ENCODE measurements at regions not wholly inside any gene's neighbourhood (a gene's known extent, or its start where the extent isn't known, plus 50 kb on each side); places are given as distances from the start of the nearest gene placed in this dataset.
"Not testable (repeated sequence)": the region's sequence is repeated elsewhere in the genome, so short reads cannot be mapped to it uniquely, and the experiment has no call there.

DNA sequence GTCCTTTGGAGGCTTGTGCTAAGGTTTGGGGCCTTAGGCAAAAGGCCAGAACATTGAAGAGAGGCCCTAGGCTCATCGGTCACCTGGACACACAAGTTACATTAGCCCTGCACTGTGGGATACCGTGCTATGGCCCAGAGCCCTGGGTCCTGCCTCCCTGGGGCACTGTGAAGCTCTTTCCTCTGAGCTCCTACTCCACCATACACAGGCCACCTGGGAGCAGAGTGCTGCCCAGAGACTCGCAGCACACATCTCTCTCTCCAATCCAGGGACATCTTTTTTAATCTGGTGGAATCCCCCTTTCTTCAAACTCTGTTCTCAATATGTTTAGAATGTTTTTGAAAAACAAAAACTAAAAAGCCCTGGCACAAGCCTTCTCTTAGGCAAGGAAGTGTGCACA, 314.2 kb upstream of the RGS6 start:
- intact Hi-C loops (cut with DNase I): no loop called here

DNA sequence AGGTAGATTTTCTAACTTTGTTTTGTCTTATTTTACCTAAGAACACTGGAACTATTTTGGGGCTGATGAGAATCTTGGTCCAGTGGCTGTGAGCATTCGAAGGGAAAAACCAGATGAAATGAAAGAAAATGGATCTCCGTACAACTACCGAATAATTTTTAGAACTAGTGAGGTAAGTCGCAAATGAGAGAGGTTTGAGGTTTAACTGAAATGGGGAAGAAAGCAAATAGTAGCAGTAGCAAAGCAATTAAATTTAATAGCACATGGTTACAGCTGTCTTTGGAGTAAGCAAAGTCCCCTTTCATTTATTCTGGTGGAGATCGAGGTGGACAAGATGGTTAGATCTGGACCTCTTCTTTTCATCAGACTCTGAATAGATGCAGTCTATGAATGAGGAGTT, 313.5 kb upstream of the RGS6 start:
- ATAC-seq (no peak), DNase-seq (no peak)
- intact Hi-C loops (cut with DNase I): no loop called here

More for the DNA sequence above, 314.2 kb upstream of the RGS6 start:
- no peak for DNase-seq
- no peak for ATAC-seq

DNA sequence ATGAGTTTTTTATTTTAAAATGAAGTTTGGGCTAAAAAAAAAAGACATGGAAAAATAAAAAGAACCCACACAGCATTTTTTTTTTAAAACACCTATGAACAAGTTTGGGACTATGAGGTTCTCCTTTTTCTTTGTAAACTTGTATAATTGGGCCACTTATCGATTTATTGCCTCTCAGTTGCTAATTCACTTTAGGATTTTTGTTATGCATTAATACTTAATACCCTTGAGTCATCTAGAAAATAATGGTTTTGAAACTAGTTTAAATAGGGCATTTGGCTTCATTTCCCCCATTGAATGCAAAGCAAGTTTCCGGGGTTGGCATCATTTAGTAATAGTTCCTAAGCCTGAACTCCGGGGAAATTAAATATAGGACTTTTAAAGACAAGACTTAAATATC, 312.8 kb upstream of the RGS6 start:
- DNase-seq (no peak), ATAC-seq (no peak)
- intact Hi-C loops (cut with DNase I): no loop called here

DNA sequence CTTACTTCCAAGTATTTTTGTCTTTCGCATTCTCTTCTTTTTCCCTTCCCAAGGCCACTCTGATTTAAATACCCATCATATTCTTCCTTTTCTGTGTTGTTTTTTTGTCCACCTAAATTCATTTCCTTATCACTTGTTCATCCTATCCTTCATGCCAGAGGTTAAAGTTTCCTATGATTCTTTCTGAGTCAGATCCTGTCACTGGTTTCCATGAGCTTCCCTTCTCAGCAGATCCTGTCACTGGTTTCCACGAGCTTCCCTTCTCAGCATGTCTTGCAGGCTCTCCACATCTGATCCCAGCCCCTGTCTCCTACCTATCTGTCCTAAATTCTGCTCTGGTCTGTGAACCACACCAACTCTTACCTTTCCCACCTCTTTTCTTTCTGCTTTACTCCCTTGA, 311.8 kb upstream of the RGS6 start:
- no peak for ATAC-seq
- intact Hi-C loops (cut with DNase I): no loop called here

DNA sequence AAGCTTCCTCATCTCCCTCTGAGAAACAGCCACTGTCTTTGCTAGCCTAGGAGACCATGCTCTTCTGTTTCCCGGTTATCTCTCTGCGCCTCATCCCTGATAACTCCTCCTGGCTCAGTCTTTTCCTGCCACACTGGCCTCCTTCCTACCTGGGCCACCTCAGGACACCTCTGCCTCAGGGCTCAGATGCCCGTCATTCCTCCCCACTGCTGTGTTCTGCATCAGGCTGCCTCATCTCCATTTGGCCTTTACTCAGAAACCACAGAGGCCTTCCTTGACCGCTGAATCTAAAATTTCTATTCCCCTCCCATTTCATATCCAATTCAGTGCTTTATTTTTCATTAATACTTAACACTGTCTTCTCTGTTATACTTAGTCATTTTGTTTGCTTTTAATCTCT, 311.0 kb upstream of the RGS6 start:
- no peak for DNase-seq
- ATAC-seq: no peak
- intact Hi-C loops (cut with DNase I): no loop called here

More for the DNA sequence above, 311.8 kb upstream of the RGS6 start:
- DNase-seq: no peak

DNA sequence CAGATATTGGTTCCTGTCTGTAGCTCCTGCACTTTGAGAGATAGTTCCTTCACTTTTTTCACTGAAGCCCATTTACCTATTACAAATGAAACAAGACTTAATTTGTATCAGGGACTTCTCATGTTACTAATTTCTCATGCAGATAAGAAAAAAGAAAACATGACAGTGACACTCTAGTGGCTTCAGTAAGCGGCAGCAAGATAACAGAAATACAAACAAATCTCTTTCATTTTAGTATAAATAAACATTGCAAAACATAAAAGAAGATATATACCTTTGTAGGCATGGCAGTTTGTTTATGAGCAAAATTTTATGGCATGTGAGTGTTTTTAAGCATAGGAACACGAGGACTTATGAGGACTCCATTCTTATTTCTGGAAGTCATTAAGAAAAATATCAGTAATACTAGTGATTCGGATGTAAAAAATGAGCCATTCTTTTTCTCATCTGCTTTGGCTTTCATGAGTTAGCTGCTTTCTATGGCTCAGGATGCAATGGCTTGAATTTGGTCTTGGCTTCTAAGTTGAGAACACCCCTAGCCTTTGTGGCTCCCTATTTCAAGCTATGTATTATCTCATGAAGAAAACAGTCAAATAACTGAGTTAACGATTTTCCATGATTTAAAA, 310.1 kb upstream of the RGS6 start:
- intact Hi-C loops (cut with DNase I): no loop called here
- ATAC-seq: no peak
- no peak for DNase-seq

DNA sequence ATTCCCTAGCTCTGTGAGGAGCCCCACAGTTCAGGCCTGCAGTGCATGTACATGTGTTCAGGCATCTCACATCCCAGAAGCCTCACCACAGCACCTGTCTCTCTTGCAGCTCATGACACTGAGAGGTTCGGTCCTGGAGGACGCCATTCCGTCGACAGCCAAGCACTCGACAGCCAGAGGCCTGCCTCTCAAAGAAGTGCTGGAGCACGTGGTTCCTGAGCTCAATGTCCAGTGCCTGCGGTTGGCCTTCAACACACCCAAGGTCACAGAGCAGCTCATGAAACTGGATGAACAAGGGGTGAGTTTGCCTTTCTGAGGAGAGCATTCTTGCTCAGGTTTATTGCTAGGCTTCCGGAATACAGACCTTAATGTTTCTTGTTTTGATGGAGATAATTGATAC, 308.3 kb upstream of the RGS6 start:
- ATAC-seq: no peak
- no peak for DNase-seq
- intact Hi-C loops (cut with DNase I): no loop called here

DNA sequence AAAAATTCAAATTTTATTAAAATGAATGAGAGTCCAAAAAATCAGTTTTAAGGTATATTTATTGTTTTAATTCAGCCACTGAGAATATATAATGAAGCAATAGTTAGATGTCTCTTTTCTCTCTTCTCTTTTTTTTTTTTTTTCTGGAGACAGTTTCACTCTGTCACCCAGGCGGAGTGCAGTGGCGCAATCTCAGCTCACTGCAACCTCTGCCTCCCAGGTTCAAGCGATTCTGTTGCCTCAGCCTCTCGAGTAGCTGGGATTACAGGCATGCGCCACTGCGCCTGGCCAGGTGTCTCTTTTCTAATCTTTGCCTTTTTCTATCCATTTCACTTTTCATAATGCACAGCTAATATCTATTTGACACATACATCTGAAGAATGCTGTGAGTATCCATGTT, 307.1 kb upstream of the RGS6 start:
- ATAC-seq: no peak
- intact Hi-C loops (cut with DNase I): no loop called here

DNA sequence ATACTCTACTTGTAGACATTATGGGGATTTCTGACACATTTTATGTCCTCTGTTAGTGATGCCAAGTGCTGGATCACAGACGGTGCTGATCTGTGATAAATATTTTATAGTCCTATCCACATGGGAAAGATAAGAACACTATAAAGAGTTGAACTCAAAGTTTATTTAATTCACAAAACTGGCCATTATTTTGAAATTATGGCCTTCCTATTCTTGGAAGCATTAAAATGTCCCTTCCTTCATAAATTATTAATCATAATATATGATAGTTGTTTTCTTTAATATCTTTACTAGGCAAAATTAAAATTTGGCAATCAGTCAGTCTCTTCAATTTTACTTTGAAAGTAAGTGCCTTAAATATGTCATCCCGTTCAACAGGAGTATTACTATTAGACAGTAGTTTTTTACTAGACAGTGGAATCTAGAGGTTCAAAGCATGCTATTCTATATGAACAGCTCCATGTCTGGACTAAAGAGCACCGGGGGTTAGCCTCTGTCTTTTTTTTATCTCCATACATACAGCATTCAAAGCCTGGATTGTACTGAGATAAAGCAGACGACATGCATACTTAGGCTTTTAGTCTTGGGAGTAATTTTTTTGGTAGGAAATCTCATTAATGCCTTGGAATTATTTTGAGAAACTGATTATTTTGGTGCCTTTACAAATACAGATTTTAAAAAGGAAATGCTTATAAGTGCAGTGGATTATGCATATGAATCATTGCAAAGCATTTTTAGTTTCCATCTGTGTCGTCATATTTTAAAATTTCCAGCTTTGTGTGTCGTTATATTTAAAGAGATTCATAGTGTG, 306.1 kb upstream of the RGS6 start:
- DNase-seq: no peak
- intact Hi-C loops (cut with DNase I): no loop called here
- ATAC-seq: no peak

More for the DNA sequence above, 307.1 kb upstream of the RGS6 start:
- no peak for DNase-seq

DNA sequence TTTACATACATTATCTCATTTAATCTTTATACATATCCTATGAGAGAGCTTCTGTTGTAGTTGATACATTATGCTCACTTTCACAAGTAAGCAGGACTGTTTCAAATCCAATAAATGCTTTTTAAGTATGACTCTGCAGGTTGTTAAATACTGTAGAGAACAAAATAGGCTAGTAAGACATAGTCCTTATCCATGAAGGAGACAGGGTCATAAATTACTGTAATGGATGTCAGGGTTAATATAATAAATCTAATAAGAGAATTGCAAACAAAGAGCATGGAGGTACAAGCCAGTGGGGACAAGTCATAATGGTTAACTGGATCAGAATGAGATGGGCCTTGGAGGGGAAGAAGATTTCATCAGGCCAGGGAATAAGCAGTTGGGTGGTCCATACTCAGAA, 303.8 kb upstream of the RGS6 start:
- DNase-seq: no peak
- intact Hi-C loops (cut with DNase I): no loop called here
- ATAC-seq: no peak

DNA sequence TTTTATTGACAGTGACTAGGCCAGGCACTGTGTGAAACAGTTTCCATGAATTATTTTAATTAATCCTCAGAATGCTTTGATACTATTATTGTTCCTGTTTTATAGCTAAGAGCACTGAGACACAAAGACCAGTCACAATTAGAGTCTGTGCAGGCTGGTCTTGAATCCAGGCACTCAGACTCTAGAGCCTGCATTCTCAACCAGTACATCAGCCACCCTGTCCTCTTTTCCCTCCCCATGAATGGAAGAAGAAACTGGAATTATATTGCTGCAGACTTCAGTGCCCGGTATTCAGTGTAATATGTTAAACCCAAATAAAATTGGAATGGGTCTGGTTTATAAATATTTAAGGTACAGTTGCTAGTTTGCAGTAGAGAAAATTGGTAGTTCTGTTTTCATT, 303.0 kb upstream of the RGS6 start:
- intact Hi-C loops (cut with DNase I): no loop called here
- ATAC-seq (no peak), DNase-seq (no peak)

DNA sequence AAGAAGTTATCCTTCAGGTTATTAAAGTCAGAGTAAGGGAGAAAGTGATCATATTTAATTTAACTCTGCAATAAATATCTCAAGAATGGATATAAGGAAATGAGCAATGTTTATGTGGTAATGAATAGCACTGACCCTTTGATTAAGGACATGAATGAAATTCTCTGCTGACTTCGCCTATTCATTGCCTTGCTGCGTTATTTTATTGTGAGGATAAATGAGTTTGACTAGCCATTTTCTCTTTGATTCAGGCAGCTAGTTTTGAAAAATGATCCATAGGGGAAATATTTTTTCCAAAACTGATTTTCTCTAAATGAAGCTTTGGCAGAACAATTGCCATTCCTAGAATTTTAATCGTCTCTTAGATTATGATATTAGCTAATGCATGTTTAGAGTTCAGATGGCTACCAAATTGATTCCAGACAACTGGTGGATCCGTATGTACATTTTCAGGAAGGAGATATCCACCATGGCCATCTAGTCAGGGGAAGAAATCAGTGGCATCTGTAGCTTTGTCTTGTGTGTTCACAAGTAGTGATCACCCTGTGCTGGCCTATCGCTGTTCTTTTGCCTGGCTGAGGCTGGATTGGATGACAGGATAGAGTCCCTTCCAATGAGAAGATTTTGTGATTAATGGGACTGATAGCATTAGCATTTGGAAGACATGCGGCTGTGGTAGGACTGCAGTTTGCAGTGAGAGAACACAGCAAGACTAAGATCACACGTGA, 302.3 kb upstream of the RGS6 start:
- intact Hi-C loops (cut with DNase I): no loop called here
- ATAC-seq (no peak), DNase-seq (no peak)

DNA sequence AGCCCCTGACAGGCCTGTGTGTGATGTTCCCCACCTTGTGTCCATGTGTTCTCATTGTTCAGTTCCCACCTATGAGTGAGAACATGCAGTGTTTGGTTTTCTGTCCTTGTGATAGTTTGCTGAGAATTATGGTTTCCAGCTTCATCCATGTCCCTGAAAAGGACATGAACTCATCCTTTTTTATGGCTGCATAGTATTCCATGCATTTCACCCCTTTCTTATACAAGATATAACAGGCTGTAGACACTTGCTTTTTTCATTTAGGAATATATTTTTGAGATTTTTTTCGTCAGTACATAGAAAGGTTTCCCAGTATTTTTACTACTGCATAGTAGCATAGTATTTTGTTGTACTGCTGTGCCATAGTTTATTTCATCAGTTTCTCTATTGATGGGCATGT, 301.2 kb upstream of the RGS6 start:
- intact Hi-C loops (cut with DNase I); ATAC-seq; DNase-seq: not testable (repeated sequence)

DNA sequence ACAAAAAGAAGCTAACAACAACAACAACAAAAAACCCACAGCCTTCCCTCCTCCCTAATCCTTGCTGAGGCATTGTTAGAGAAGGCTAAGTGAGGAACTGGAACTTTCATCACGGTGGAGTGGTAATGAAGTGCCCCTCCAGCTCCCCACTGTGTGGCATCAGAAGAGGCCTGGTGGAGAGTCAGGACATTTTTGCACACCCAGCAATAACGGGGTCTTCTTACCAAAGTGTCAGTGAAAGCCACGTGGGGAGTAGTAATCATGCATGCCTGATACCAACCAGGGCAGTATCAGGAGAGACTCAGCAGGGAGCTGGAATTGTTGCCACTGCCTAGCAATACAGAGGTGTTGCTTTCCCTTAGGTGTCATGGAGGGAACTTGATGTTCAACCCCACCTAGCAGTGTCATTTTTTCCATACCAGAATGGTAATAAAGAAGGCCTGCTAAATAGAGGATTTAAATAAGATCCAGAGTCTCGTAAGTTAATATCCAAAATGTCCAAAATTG, 299.7 kb upstream of the RGS6 start:
- ATAC-seq: no peak
- intact Hi-C loops (cut with DNase I): no loop called here
- no peak for DNase-seq

DNA sequence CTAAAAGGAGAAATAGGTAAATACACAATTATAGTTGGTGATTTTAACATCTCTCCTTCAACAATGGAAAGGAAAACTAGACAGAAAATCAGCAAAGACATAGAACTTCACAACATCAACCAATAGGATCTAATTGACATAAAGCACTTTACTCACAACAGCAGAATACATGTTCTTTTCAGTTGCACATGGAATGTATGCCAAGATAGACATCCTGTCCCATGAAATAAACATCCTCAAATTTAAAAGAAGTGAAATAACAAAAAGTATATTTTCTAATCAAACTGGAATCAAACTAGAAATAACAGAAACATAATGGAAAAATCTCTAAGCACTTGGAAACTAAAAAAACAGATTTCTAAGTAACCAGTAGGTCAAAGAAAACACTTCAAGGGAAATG, 296.2 kb upstream of the RGS6 start:
- DNase-seq (no peak), ATAC-seq (no peak)
- intact Hi-C loops (cut with DNase I): no loop called here

DNA sequence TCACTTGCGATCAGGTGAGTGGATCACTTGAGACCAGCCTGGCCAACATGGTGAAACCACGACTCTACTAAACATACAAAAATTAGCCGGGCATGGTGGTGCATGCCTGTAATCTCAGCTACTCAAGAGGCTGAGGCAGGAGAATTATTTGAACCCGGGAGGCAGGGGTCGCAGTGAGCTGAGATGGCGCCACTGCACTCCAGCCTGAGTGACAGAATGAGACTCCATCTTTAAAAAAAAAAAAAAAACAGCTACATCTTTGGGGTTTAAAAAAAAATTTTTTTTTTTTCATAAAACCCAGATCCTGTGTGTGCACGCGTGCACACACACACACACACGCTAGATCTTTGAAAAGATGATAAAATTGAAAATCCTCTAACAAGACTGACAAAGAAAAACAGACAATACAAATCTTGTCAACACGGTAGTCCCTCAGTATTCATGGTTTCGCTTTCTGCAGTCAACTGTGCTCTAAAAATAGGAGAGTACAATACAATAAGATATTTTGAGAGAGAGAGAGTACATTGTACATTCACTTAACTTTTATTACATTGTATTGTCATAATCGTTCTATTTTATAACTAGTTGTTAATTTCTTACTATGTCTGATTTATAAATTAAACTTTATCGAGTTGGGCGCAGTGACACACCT, 295.3 kb upstream of the RGS6 start:
- DNase-seq: no peak
- intact Hi-C loops (cut with DNase I): no loop called here
- ATAC-seq: no peak

DNA sequence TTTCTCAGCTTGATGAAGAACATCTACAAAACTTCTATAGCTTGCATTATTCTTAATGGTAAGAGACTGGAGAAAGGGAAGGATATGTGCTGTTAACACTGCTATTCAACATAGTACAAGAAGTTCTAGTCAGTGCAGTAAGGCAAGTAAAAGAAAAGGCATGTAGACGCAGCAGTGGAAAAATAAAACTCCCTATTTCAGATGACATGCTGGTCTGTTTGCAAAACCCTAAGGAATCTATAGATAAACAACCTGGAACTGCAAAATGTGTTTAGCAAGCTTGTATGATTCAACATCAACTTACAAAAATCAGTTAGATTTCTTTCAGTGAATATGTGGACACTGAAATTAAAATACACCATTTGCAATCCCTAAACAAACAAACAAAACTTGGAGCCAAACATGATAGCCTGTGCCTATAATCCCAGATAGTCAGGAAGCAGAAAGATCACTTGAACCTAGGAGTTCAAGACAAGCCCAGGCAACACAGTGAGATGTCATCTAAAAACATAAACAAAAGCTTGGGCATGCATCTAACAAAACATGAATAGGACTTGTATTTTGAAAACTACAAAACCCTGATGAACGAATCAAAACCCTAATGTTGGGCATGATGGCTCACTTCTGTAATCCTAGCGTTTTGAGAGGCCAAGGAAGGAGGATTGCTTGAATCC, 293.6 kb upstream of the RGS6 start:
- intact Hi-C loops (cut with DNase I): no loop called here
- no peak for DNase-seq
- ATAC-seq: no peak

DNA sequence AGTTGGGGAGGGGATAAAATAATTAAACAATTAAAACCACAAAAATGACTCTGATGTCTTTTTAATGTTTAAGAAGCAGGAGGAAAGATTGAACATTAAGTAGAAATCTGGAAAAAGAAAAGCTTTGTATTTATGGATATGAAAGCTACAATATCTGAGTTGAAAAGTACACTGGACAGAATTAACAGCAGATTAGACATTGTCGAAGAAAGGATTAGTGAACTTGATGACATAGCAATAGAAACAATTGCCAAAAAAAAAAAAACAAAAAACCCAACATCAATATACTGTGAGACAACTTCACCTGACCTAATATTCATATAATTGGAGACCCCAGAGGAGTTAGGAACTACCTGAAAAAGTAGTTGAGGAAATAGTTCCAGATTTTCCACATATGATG, 289.5 kb upstream of the RGS6 start:
- DNase-seq: no peak
- intact Hi-C loops (cut with DNase I): no loop called here
- ATAC-seq: no peak

DNA sequence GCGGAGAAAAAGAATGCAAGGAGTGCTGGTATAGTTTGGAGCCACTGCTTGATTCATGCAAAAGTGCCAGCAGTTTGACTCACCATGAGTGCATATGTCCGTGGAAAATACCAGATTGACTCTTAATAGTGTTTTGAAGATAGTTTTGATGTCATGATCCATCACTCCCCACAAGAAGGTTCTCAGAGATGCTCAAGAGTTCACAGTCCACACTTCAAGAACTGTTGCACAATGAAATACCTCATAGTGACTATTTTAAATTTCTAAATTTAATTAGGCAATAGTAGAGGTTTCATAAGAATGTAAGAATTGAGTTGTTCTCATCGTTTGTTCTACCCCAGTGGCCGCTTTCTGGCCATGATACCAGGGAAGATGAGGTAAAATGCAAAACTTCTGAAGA, 286.6 kb upstream of the RGS6 start:
- intact Hi-C loops (cut with DNase I): no loop called here
- no peak for ATAC-seq
- DNase-seq: no peak

Data from left cardiac atrium (tissue), 4 donors.